Nephron progenitor cell (in vitro differentiated cells): ENCODE measurements at regions not wholly inside any gene's neighbourhood (a gene's known extent, or its start where the extent isn't known, plus 50 kb on each side); places are given as distances from the start of the nearest gene placed in this dataset.

Experiments used
- DNase-seq: peaks from one replicate; pipeline ENCODE4 v3.0.0; 2021
- H3K27ac Mint-ChIP-seq: 2 replicates; pipeline ENCODE4 v1.8.0; 2021; ENCODE audit warnings: mild to moderate bottlenecking, moderate library complexity, mixed read lengths
- H3K27me3 Mint-ChIP-seq: 2 replicates; pipeline ENCODE4 v1.8.0; 2021; ENCODE audit warnings: mild to moderate bottlenecking, low read depth, mixed read lengths; ENCODE audit not compliant: poor library complexity
- H3K36me3 Mint-ChIP-seq: 2 replicates; pipeline ENCODE4 v1.8.0; 2021; ENCODE audit warnings: low read depth, mixed read lengths
- H3K4me1 Mint-ChIP-seq: 2 replicates; pipeline ENCODE4 v1.8.0; 2021; ENCODE audit warnings: mixed read lengths
- H3K4me3 Mint-ChIP-seq: 2 replicates; pipeline ENCODE4 v1.8.0; 2021; ENCODE audit warnings: mild to moderate bottlenecking, moderate library complexity, mixed read lengths
- H3K9me3 Mint-ChIP-seq: 2 replicates; pipeline ENCODE4 v1.8.0; 2021; ENCODE audit warnings: mild to moderate bottlenecking, moderate library complexity, mixed read lengths
- TF ChIP-seq, protein P1 (sequence below): fragments of 200-600 bp; sonication (generic); IDR thresholded peaks from 2 replicates; pipeline ENCODE4 v1.5.0; 2021; ENCODE audit warnings: antibody characterized with exemption

DNA sequence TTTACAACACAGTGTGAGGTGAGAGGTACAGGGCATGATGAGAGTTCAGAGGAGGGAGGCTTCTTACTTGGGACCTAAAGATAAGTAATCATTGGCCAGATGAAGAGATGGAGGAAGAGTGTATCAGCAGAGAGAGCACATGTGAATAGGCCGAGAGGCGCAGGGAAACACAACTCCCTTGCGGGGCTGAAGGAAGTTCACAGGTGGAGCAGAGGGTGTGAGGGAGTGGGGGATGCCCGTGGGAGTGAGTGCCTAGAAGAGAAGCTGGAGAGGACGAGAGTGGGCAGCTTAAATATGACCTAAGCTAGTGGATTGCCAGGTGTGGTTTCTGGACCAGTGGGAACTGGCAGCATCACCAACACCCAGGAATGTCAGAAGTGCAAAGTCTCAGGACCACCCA lies 98.2 kb upstream of the TBC1D5 start:
- no peaks in the 10 kb centered on the region for H3K4me1 Mint-ChIP-seq
- H3K9me3 Mint-ChIP-seq, result no peaks in the 10 kb centered on the region
- H3K27ac Mint-ChIP-seq, result no peak overlapping the region
- no peak for DNase-seq
- TF ChIP-seq, protein P1, sequence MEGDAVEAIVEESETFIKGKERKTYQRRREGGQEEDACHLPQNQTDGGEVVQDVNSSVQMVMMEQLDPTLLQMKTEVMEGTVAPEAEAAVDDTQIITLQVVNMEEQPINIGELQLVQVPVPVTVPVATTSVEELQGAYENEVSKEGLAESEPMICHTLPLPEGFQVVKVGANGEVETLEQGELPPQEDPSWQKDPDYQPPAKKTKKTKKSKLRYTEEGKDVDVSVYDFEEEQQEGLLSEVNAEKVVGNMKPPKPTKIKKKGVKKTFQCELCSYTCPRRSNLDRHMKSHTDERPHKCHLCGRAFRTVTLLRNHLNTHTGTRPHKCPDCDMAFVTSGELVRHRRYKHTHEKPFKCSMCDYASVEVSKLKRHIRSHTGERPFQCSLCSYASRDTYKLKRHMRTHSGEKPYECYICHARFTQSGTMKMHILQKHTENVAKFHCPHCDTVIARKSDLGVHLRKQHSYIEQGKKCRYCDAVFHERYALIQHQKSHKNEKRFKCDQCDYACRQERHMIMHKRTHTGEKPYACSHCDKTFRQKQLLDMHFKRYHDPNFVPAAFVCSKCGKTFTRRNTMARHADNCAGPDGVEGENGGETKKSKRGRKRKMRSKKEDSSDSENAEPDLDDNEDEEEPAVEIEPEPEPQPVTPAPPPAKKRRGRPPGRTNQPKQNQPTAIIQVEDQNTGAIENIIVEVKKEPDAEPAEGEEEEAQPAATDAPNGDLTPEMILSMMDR, result no peak
- no peak overlapping the region for H3K4me3 Mint-ChIP-seq
- H3K27me3 Mint-ChIP-seq, result peaks cover 10% of the 10 kb centered on the region
- H3K36me3 Mint-ChIP-seq, result no peaks in the 10 kb centered on the region

DNA sequence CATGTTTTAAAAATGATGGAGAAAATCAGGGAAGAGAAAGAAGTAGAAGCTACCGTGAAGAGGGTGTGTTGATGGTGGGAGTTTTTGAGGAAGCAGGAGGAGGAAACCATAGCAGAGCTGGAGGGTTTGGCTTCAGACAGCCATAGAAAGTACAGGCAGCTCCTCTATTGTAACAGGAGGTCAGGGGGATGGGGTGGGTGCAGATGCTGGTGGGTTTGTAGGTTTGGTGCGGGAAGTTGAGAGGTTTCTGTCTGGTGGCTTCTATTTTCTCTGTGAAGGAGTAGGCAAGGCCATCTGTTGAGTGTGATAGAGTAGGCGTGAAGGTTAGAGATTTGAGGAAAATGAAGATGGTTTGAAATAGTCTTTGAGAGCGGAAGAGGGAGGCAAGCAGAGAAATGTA lies 97.7 kb upstream of the TBC1D5 start:
- Mint-ChIP-seq H3K27me3 (peaks cover 10% of the 10 kb centered on the region), H3K27ac (no peak overlapping the region), H3K4me3 (no peak overlapping the region), H3K36me3 (no peaks in the 10 kb centered on the region), H3K9me3 (no peaks in the 10 kb centered on the region), H3K4me1 (no peaks in the 10 kb centered on the region)
- DNase-seq, result no peak
- TF ChIP-seq, protein P1, result no peak

DNA sequence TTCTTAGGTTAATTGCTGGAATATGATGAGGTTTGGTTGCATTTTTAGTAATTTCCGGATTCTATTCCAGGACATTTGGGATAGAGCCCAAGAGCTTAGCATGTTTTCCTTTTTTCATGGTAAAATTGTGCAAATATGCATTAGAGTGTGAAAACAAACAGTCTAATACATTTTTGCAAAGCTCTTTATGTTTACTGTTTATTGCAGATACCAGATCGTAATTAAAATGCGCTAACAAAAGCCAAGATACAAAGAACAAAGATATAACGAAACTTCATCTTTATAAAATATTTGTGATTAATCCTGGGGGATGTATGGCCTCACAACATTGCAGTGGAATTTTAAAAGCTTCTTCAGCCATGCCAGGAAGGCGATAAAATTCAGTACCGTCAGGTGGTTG lies 94.5 kb upstream of the TBC1D5 start:
- no peaks in the 10 kb centered on the region for H3K36me3 Mint-ChIP-seq
- H3K27ac Mint-ChIP-seq, result no peak overlapping the region
- H3K27me3 Mint-ChIP-seq, result peaks cover 6% of the 10 kb centered on the region
- H3K4me3 Mint-ChIP-seq, result no peak overlapping the region
- no peak for DNase-seq
- no peaks in the 10 kb centered on the region for H3K9me3 Mint-ChIP-seq
- TF ChIP-seq, protein P1, result no peak
- H3K4me1 Mint-ChIP-seq, result no peaks in the 10 kb centered on the region

DNA sequence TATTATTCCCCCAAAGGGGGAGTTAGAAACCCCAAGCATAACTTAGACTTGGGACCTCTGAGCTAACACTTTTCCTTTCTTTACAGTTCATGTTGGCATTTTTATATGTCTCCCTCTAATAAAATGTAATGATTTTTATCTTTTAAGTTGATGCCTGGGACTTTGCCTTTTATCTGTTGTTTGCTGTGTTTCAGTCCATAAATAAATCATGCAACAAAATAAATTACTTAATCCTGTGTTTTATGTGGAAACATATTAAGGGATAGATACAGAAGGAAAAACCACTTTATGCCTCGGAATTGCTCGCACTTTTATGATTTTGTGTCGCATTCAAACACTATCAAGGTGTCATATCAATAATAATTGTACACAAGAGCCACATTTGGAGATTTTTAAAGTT lies 93.7 kb upstream of the TBC1D5 start:
- H3K27me3 Mint-ChIP-seq, result peaks cover 3% of the 10 kb centered on the region
- TF ChIP-seq, protein P1, result no peak
- no peaks in the 10 kb centered on the region for H3K9me3 Mint-ChIP-seq
- DNase-seq, result no peak
- no peaks in the 10 kb centered on the region for H3K36me3 Mint-ChIP-seq
- no peak overlapping the region for H3K27ac Mint-ChIP-seq
- no peak overlapping the region for H3K4me3 Mint-ChIP-seq
- no peaks in the 10 kb centered on the region for H3K4me1 Mint-ChIP-seq

DNA sequence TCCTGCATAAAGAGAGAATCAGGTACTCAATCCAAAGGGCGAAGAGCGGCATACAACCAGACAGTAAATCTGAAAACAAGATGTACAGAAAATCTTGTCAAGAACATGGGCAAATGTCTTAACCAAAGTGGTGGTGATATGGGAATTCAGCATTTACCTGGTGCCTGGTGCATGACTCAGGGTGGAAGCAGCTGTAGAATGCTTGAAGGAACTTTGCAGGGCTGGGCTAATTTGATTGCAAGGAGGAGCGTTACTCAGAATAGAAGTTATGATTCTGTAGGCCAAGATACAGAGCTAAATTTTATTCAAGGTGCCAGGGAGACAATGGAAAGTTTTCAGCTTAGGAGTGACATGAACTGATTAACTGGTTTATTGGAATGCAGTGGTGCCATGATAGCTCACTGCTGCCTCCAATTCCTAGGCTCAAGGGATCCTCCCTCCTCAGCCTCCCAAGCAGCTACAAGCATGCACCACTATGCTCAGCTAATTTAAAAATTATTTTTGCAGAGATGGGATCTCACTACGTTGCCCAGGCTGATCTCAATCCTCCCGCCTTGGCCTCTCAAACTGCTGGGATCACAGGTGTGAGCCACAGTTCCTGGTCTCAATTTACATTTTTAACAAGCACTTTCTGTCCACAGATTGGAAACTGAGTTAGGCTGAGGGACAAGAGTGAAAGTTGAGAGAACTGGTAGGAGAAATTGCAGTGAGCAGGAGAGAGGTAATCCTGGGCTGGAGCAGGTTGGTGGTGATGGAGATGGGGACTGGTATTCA lies 91.5 kb upstream of the TBC1D5 start:
- Mint-ChIP-seq H3K4me1 (no peaks in the 10 kb centered on the region), H3K27me3 (peaks cover 3% of the 10 kb centered on the region), H3K36me3 (no peaks in the 10 kb centered on the region)

More for the DNA sequence above, 91.5 kb upstream of the TBC1D5 start:
- Mint-ChIP-seq H3K27ac (no peak overlapping the region), H3K4me3 (no peak overlapping the region), H3K9me3 (no peaks in the 10 kb centered on the region)
- TF ChIP-seq, protein P1, result no peak
- DNase-seq, result no peak
